ENCODE measurements at regions not wholly inside any gene's neighbourhood (a gene's known extent, or its start where the extent isn't known, plus 50 kb on each side); places are given as distances from the start of the nearest gene placed in this dataset.

- no peak overlapping the region for H3K4me3 ChIP-seq (ENCODE audit: low read length)
- H3K27ac ChIP-seq (ENCODE audit: low read depth, low read length), result no peak overlapping the region
- no peak overlapping the region for H3K9ac ChIP-seq (ENCODE audit: low read length)
- no peaks in the 10 kb centered on the region for H3K36me3 ChIP-seq (ENCODE audit: control insufficient read depth, insufficient read depth, low read length)
- no peaks in the 10 kb centered on the region for H3K27me3 ChIP-seq (ENCODE audit: control insufficient read depth, insufficient read depth, low read length)
- H3K4me1 ChIP-seq (ENCODE audit: control insufficient read depth, insufficient read depth, low read length), result no peaks in the 10 kb centered on the region
Measured at GRCh38 chr6:19454001-19454720, 383.0 kb upstream of the ID4 start.

- Histone ChIP-seq H3K9ac (ENCODE audit: low read length) (no peak overlapping the region), H3K4me3 (ENCODE audit: low read length) (no peak overlapping the region), H3K27me3 (ENCODE audit: control insufficient read depth, insufficient read depth, low read length) (no peaks in the 10 kb centered on the region), H3K4me1 (ENCODE audit: control insufficient read depth, insufficient read depth, low read length) (no peaks in the 10 kb centered on the region), H3K27ac (ENCODE audit: low read depth, low read length) (no peak overlapping the region), H3K36me3 (ENCODE audit: control insufficient read depth, insufficient read depth, low read length) (no peaks in the 10 kb centered on the region)
Measured at GRCh38 chr6:19454721-19455392, 382.3 kb upstream of the ID4 start.

- no peaks in the 10 kb centered on the region for H3K27me3 ChIP-seq (ENCODE audit: control insufficient read depth, insufficient read depth, low read length)
- no peaks in the 10 kb centered on the region for H3K4me1 ChIP-seq (ENCODE audit: control insufficient read depth, insufficient read depth, low read length)
- no peak overlapping the region for H3K9ac ChIP-seq (ENCODE audit: low read length)
- H3K4me3 ChIP-seq (ENCODE audit: low read length), result no peak overlapping the region
- H3K36me3 ChIP-seq (ENCODE audit: control insufficient read depth, insufficient read depth, low read length), result no peaks in the 10 kb centered on the region
- H3K27ac ChIP-seq (ENCODE audit: low read depth, low read length), result no peak overlapping the region
Measured at GRCh38 chr6:19463250-19463649, 373.9 kb upstream of the ID4 start.

- Histone ChIP-seq H3K36me3 (ENCODE audit: control insufficient read depth, insufficient read depth, low read length) (no peaks in the 10 kb centered on the region), H3K27me3 (ENCODE audit: control insufficient read depth, insufficient read depth, low read length) (no peaks in the 10 kb centered on the region), H3K4me3 (ENCODE audit: low read length) (no peak overlapping the region), H3K4me1 (ENCODE audit: control insufficient read depth, insufficient read depth, low read length) (no peaks in the 10 kb centered on the region), H3K27ac (ENCODE audit: low read depth, low read length) (no peak overlapping the region), H3K9ac (ENCODE audit: low read length) (no peak overlapping the region)
Measured at GRCh38 chr6:19463925-19464324, 373.2 kb upstream of the ID4 start.

GRCh38 chr6:19465256-19465655 lies 371.9 kb upstream of the ID4 start:
- Histone ChIP-seq H3K27ac (ENCODE audit: low read depth, low read length) (no peak overlapping the region), H3K36me3 (ENCODE audit: control insufficient read depth, insufficient read depth, low read length) (no peaks in the 10 kb centered on the region), H3K9ac (ENCODE audit: low read length) (no peak overlapping the region), H3K27me3 (ENCODE audit: control insufficient read depth, insufficient read depth, low read length) (no peaks in the 10 kb centered on the region), H3K4me3 (ENCODE audit: low read length) (no peak overlapping the region), H3K4me1 (ENCODE audit: control insufficient read depth, insufficient read depth, low read length) (no peaks in the 10 kb centered on the region)

- Histone ChIP-seq H3K9ac (ENCODE audit: low read length) (no peak overlapping the region), H3K36me3 (ENCODE audit: control insufficient read depth, insufficient read depth, low read length) (no peaks in the 10 kb centered on the region), H3K27me3 (ENCODE audit: control insufficient read depth, insufficient read depth, low read length) (no peaks in the 10 kb centered on the region), H3K4me1 (ENCODE audit: control insufficient read depth, insufficient read depth, low read length) (no peaks in the 10 kb centered on the region), H3K27ac (ENCODE audit: low read depth, low read length) (no peak overlapping the region), H3K4me3 (ENCODE audit: low read length) (no peak overlapping the region)
Measured at GRCh38 chr6:19465760-19466159, 371.4 kb upstream of the ID4 start.

GRCh38 chr6:19470333-19470732 lies 366.8 kb upstream of the ID4 start:
- Histone ChIP-seq H3K27me3 (ENCODE audit: control insufficient read depth, insufficient read depth, low read length) (no peaks in the 10 kb centered on the region), H3K4me1 (ENCODE audit: control insufficient read depth, insufficient read depth, low read length) (no peaks in the 10 kb centered on the region), H3K9ac (ENCODE audit: low read length) (no peak overlapping the region), H3K4me3 (ENCODE audit: low read length) (no peak overlapping the region), H3K27ac (ENCODE audit: low read depth, low read length) (no peak overlapping the region), H3K36me3 (ENCODE audit: control insufficient read depth, insufficient read depth, low read length) (no peaks in the 10 kb centered on the region)

GRCh38 chr6:19472153-19472552 lies 365.0 kb upstream of the ID4 start:
- Histone ChIP-seq H3K9ac (ENCODE audit: low read length) (no peak overlapping the region), H3K4me1 (ENCODE audit: control insufficient read depth, insufficient read depth, low read length) (no peaks in the 10 kb centered on the region), H3K36me3 (ENCODE audit: control insufficient read depth, insufficient read depth, low read length) (no peaks in the 10 kb centered on the region), H3K4me3 (ENCODE audit: low read length) (no peak overlapping the region), H3K27ac (ENCODE audit: low read depth, low read length) (no peak overlapping the region), H3K27me3 (ENCODE audit: control insufficient read depth, insufficient read depth, low read length) (no peaks in the 10 kb centered on the region)

- Histone ChIP-seq H3K4me1 (ENCODE audit: control insufficient read depth, insufficient read depth, low read length) (no peaks in the 10 kb centered on the region), H3K27ac (ENCODE audit: low read depth, low read length) (no peak overlapping the region), H3K36me3 (ENCODE audit: control insufficient read depth, insufficient read depth, low read length) (no peaks in the 10 kb centered on the region), H3K9ac (ENCODE audit: low read length) (no peak overlapping the region), H3K4me3 (ENCODE audit: low read length) (no peak overlapping the region), H3K27me3 (ENCODE audit: control insufficient read depth, insufficient read depth, low read length) (no peaks in the 10 kb centered on the region)
Measured at GRCh38 chr6:19472850-19473249, 364.3 kb upstream of the ID4 start.

- Histone ChIP-seq H3K4me3 (ENCODE audit: low read length) (no peak overlapping the region), H3K36me3 (ENCODE audit: control insufficient read depth, insufficient read depth, low read length) (no peaks in the 10 kb centered on the region), H3K27me3 (ENCODE audit: control insufficient read depth, insufficient read depth, low read length) (no peaks in the 10 kb centered on the region), H3K9ac (ENCODE audit: low read length) (no peak overlapping the region), H3K4me1 (ENCODE audit: control insufficient read depth, insufficient read depth, low read length) (peaks cover 7% of the 10 kb centered on the region), H3K27ac (ENCODE audit: low read depth, low read length) (no peak overlapping the region)
Measured at GRCh38 chr6:19477563-19477962, 359.6 kb upstream of the ID4 start.

GRCh38 chr6:19478273-19478672 lies 358.9 kb upstream of the ID4 start:
- Histone ChIP-seq H3K4me3 (ENCODE audit: low read length) (no peak overlapping the region), H3K27ac (ENCODE audit: low read depth, low read length) (no peak overlapping the region), H3K4me1 (ENCODE audit: control insufficient read depth, insufficient read depth, low read length) (peaks cover 7% of the 10 kb centered on the region), H3K9ac (ENCODE audit: low read length) (no peak overlapping the region), H3K27me3 (ENCODE audit: control insufficient read depth, insufficient read depth, low read length) (no peaks in the 10 kb centered on the region), H3K36me3 (ENCODE audit: control insufficient read depth, insufficient read depth, low read length) (no peaks in the 10 kb centered on the region)

- H3K27ac ChIP-seq (ENCODE audit: low read depth, low read length), result no peak overlapping the region
- no peak overlapping the region for H3K9ac ChIP-seq (ENCODE audit: low read length)
- no peak overlapping the region for H3K4me3 ChIP-seq (ENCODE audit: low read length)
- peaks cover 7% of the 10 kb centered on the region for H3K4me1 ChIP-seq (ENCODE audit: control insufficient read depth, insufficient read depth, low read length)
- no peaks in the 10 kb centered on the region for H3K27me3 ChIP-seq (ENCODE audit: control insufficient read depth, insufficient read depth, low read length)
- H3K36me3 ChIP-seq (ENCODE audit: control insufficient read depth, insufficient read depth, low read length), result no peaks in the 10 kb centered on the region
Measured at GRCh38 chr6:19478992-19479391, 358.2 kb upstream of the ID4 start.

- Histone ChIP-seq H3K4me1 (ENCODE audit: control insufficient read depth, insufficient read depth, low read length) (peaks cover 7% of the 10 kb centered on the region), H3K27me3 (ENCODE audit: control insufficient read depth, insufficient read depth, low read length) (no peaks in the 10 kb centered on the region), H3K9ac (ENCODE audit: low read length) (no peak overlapping the region), H3K4me3 (ENCODE audit: low read length) (no peak overlapping the region), H3K27ac (ENCODE audit: low read depth, low read length) (no peak overlapping the region), H3K36me3 (ENCODE audit: control insufficient read depth, insufficient read depth, low read length) (no peaks in the 10 kb centered on the region)
Measured at GRCh38 chr6:19479551-19479950, 357.6 kb upstream of the ID4 start.
